SK-N-SH (cell line): ENCODE measurements at regions not wholly inside any gene's neighbourhood (a gene's known extent, or its start where the extent isn't known, plus 50 kb on each side); places are given as distances from the start of the nearest gene placed in this dataset.

Experiments
- CTCF ChIA-PET: fragments of 300-600, 350-600 bp; formaldehyde crosslinking; extraction: SDS; loops from one replicate; lab custom pipeline; 2021; lab: Yijun Ruan, JAX
- POLR2A ChIA-PET: fragments of 350-600 bp; sonication (Branson Sonifier 250); formaldehyde crosslinking; extraction: SDS; loops from one replicate; lab custom pipeline; 2020; ENCODE audit warnings: antibody characterized with exemption, inconsistent platforms; lab: Yijun Ruan, JAX
- DNase-seq: peaks from one replicate; pipeline ENCODE4 v3.0.0; 2012
- H2AFZ ChIP-seq: fragments of 200-600 bp; sonication (generic); 2 replicates; pipeline ENCODE4 v1.8.1; 2016; ENCODE audit warnings: antibody characterized with exemption, mild to moderate bottlenecking, low read depth
- H3F3A ChIP-seq: fragments of 200-600 bp; sonication (generic); replicated peaks from 2 replicates; pipeline ENCODE3; 2016; ENCODE audit warnings: antibody characterized with exemption, mild to moderate bottlenecking; ENCODE audit not compliant: insufficient read depth
- H3K27ac ChIP-seq, 2 experiments: fragments of 200-500 bp in 1 of 2; fragments of 200-600 bp in 1 of 2; sonication (Bioruptor generic) in 1 of 2; sonication (generic), shearing (Covaris generic) in 1 of 2; 2 replicates each; pipeline versions ENCODE4 v1.5.1 to v1.6.1; 2014 to 2016; ENCODE audit warnings: low read depth in 2 of 2, inconsistent platforms in 1 of 2, low read length in 1 of 2, mild to moderate bottlenecking in 1 of 2, mixed read lengths in 1 of 2
- H3K27me3 ChIP-seq: fragments of 200-600 bp; sonication (generic), shearing (Covaris generic); 2 replicates; pipeline ENCODE4 v1.6.1; 2016; ENCODE audit warnings: mixed run types; ENCODE audit not compliant: insufficient read depth
- H3K36me3 ChIP-seq, 2 experiments: fragments of 200-500 bp in 1 of 2; fragments of 200-600 bp in 1 of 2; sonication (Bioruptor generic) in 1 of 2; sonication (generic) in 1 of 2; replicated peaks in 1 of 2; 2 replicates each; pipeline versions ENCODE3 to v1.5.1; 2014 to 2016; ENCODE audit warnings: low read length in 1 of 2, mild to moderate bottlenecking in 1 of 2; ENCODE audit not compliant: insufficient read depth in 2 of 2, control insufficient read depth in 1 of 2
- H3K4me1 ChIP-seq, 2 experiments: fragments of 200-500 bp in 1 of 2; fragments of 200-600 bp in 1 of 2; sonication (Bioruptor generic) in 1 of 2; sonication (generic), shearing (Covaris generic) in 1 of 2; 2 replicates each; pipeline versions ENCODE4 v1.5.1 to v1.6.1; 2014 to 2016; ENCODE audit warnings: low read depth in 1 of 2, low read length in 1 of 2, mixed run types in 1 of 2; ENCODE audit not compliant: insufficient read depth in 2 of 2, control insufficient read depth in 1 of 2
- H3K4me2 ChIP-seq: fragments of 200-600 bp; sonication (generic), shearing (Covaris generic); 2 replicates; pipeline ENCODE4 v1.6.1; 2017; ENCODE audit warnings: mixed run types
- H3K4me3 ChIP-seq, 2 experiments: fragments of 200-500 bp in 1 of 2; fragments of 200-600 bp in 1 of 2; sonication (Bioruptor generic) in 1 of 2; sonication (generic), shearing (Covaris generic) in 1 of 2; 2 replicates each; pipeline versions ENCODE4 v1.5.1 to v1.8.1; 2014 to 2016; ENCODE audit warnings: low read depth in 2 of 2, inconsistent platforms in 1 of 2, low read length in 1 of 2, mild to moderate bottlenecking in 1 of 2, mixed read lengths in 1 of 2, moderate library complexity in 1 of 2
- H3K79me2 ChIP-seq: fragments of 200-600 bp; sonication (generic); 2 replicates; pipeline ENCODE4 v1.8.1; 2017; ENCODE audit warnings: mild to moderate bottlenecking; ENCODE audit not compliant: insufficient read depth
- H3K9ac ChIP-seq: fragments of 200-600 bp; sonication (generic); 2 replicates; pipeline ENCODE4 v1.6.1; 2017; ENCODE audit warnings: mixed run types
- H3K9me2 ChIP-seq: fragments of 200-600 bp; sonication (generic); 2 replicates; pipeline ENCODE4 v1.6.1; 2017; ENCODE audit warnings: mixed run types
- H3K9me3 ChIP-seq: fragments of 200-600 bp; sonication (generic); 2 replicates; pipeline ENCODE4 v1.6.1; 2017; ENCODE audit warnings: mixed run types, mild to moderate bottlenecking, moderate library complexity
- H4K20me1 ChIP-seq: fragments of 200-600 bp; sonication (generic); 2 replicates; pipeline ENCODE4 v1.6.1; 2017; ENCODE audit warnings: mild to moderate bottlenecking, mixed run types; ENCODE audit not compliant: insufficient read depth
- CHD2 ChIP-seq: fragments of 150-350 bp; IDR thresholded peaks from 2 replicates; pipeline ENCODE4 v1.6.1; 2018; ENCODE audit warnings: low read length; ENCODE audit not compliant: partially characterized antibody
- CTCF ChIP-seq: fragments of 200-600 bp; sonication (generic); IDR thresholded peaks from 2 replicates; pipeline ENCODE4 v1.6.1; 2017; ENCODE audit warnings: antibody characterized with exemption, mild to moderate bottlenecking, moderate library complexity
- NRF1 ChIP-seq: IDR thresholded peaks from 2 replicates; pipeline ENCODE4 v1.6.1; 2012; ENCODE audit warnings: low read depth, mild to moderate bottlenecking, low read length
- YY1 ChIP-seq: IDR thresholded peaks from 2 replicates; pipeline ENCODE4 v1.4.0; 2012; ENCODE audit warnings: low read depth, mild to moderate bottlenecking
- WGBS: methylation state at CpG from one replicate; pipeline ENCODE4 v1.1.6; 2017; ENCODE audit warnings: low lambda C conversion rate; 5-methylcytosine and 5-hydroxymethylcytosine counted together
- TF ChIP-seq, protein P1 (sequence below): IDR thresholded peaks from 2 replicates; pipeline ENCODE4; 2012
- TF ChIP-seq, protein P2 (sequence below): IDR thresholded peaks from 2 replicates; pipeline ENCODE4 v1.6.1; 2012; ENCODE audit warnings: mild to moderate bottlenecking, low read depth, low read length, moderate library complexity

DNA sequence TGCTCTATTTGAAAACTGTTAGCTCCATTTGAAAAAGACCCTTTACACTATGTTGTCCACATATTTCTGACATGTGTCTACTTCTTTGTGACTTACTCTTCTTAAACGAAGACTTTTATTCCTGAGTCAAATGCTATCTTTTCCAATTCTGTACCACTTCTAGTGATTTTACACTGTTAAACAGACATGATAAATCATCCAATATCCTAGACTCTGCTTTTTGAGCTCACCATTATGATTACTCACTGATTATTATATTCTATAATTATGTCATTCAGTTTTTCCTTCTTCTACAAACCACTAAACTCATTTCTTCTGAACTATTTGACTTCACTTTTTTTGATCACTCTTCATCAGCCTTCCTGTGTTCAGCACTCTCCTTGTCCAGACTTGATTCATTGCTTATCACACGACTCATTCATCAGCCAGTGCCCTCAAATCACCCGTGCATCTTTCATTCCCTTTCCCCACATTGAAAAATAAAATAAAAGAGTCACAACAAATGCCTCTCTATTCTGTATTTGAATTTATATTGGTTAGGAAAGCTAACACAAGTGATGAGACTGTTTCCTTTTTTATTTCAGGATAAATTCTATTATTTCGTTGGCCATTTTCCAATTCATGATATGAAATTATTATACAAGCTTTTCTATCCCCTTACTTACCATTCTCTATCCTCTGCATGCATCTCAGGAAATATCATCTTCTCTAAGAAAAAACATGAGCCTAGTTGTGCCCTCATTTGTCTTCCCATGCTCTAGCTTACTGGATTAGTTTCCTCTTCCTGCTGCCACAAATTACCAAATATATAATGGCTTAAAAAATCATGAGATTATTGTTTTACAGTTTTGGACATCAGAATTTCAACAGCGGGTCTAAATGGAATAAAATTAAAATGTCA is 1482.1 kb upstream of the MIR17HG start:
- no peak overlapping the region for H3K9ac ChIP-seq
- no peaks in the 10 kb centered on the region for H3K27me3 ChIP-seq
- no peak overlapping the region for H3K4me2 ChIP-seq
- H3K9me2 ChIP-seq, result no peaks in the 10 kb centered on the region
- CTCF ChIA-PET, result no interaction called here
- H3K27ac ChIP-seq, result no peak overlapping the region
- no peaks in the 10 kb centered on the region for H3K79me2 ChIP-seq
- 48% methylated on average over 5 of the region's 5 CpGs for WGBS
- no peak for DNase-seq
- H3F3A ChIP-seq, result no peaks in the 10 kb centered on the region
- H2AFZ ChIP-seq, result no peak overlapping the region
- no peak overlapping the region for H3K4me3 ChIP-seq
- H3K9me3 ChIP-seq, result no peaks in the 10 kb centered on the region
- H3K4me1 ChIP-seq, result no peaks in the 10 kb centered on the region
- no peaks in the 10 kb centered on the region for H3K36me3 ChIP-seq
- no peaks in the 10 kb centered on the region for H4K20me1 ChIP-seq
- TF ChIP-seq YY1, result no peak
- no peak for TF ChIP-seq CTCF
- POLR2A ChIA-PET, result no interaction called here

DNA sequence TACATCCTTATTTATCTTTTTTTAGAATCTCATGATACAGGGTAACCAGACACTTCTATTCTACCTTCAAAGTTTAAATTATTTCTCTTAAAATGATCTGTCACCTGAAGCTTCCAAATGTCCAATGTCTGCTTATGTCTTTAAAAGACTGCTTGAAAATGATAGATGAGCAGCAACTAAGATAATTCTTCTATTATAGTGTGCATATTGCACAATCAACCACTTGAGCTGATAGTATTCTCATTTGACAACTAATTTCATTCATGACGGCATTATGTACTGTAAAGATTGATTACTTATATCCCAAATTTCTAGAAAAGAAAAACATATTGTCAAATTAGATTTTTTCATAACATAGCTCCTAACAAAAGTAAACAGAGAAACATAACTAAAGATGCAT is 1478.2 kb upstream of the MIR17HG start:
- no peak overlapping the region for H3K4me2 ChIP-seq
- ChIA-PET CTCF (no interaction called here), POLR2A (no interaction called here)
- H3K36me3 ChIP-seq, result no peaks in the 10 kb centered on the region
- no peaks in the 10 kb centered on the region for H3K27me3 ChIP-seq
- no peak for TF ChIP-seq NRF1
- no peaks in the 10 kb centered on the region for H3K9me3 ChIP-seq
- no peak overlapping the region for H3K27ac ChIP-seq
- no peaks in the 10 kb centered on the region for H3K79me2 ChIP-seq
- H2AFZ ChIP-seq, result no peak overlapping the region
- H3F3A ChIP-seq, result no peaks in the 10 kb centered on the region
- H3K4me1 ChIP-seq, result peaks cover 0 to 2% of the 10 kb centered on the region in 2 experiments; a peak in 2 of 4 replicates
- H4K20me1 ChIP-seq, result no peaks in the 10 kb centered on the region
- DNase-seq, result no peak
- H3K9ac ChIP-seq, result no peak overlapping the region
- WGBS, result 70% methylated on average over 1 of the region's 1 CpG
- H3K4me3 ChIP-seq, result no peak overlapping the region
- H3K9me2 ChIP-seq, result no peaks in the 10 kb centered on the region

GRCh38 chr13:89878904-89879303 is 1468.6 kb upstream of the MIR17HG start:
- Histone ChIP-seq H3K27me3 (no peaks in the 10 kb centered on the region), H3K36me3 (no peaks in the 10 kb centered on the region), H3K4me1 (no peaks in the 10 kb centered on the region; a peak in 1 of 4 replicates)
- no peak for DNase-seq
- TF ChIP-seq, protein P1, sequence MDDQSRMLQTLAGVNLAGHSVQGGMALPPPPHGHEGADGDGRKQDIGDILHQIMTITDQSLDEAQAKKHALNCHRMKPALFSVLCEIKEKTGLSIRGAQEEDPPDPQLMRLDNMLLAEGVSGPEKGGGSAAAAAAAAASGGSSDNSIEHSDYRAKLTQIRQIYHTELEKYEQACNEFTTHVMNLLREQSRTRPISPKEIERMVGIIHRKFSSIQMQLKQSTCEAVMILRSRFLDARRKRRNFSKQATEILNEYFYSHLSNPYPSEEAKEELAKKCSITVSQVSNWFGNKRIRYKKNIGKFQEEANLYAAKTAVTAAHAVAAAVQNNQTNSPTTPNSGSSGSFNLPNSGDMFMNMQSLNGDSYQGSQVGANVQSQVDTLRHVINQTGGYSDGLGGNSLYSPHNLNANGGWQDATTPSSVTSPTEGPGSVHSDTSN, result no peak
- no peak for TF ChIP-seq CHD2
- TF ChIP-seq, protein P2, sequence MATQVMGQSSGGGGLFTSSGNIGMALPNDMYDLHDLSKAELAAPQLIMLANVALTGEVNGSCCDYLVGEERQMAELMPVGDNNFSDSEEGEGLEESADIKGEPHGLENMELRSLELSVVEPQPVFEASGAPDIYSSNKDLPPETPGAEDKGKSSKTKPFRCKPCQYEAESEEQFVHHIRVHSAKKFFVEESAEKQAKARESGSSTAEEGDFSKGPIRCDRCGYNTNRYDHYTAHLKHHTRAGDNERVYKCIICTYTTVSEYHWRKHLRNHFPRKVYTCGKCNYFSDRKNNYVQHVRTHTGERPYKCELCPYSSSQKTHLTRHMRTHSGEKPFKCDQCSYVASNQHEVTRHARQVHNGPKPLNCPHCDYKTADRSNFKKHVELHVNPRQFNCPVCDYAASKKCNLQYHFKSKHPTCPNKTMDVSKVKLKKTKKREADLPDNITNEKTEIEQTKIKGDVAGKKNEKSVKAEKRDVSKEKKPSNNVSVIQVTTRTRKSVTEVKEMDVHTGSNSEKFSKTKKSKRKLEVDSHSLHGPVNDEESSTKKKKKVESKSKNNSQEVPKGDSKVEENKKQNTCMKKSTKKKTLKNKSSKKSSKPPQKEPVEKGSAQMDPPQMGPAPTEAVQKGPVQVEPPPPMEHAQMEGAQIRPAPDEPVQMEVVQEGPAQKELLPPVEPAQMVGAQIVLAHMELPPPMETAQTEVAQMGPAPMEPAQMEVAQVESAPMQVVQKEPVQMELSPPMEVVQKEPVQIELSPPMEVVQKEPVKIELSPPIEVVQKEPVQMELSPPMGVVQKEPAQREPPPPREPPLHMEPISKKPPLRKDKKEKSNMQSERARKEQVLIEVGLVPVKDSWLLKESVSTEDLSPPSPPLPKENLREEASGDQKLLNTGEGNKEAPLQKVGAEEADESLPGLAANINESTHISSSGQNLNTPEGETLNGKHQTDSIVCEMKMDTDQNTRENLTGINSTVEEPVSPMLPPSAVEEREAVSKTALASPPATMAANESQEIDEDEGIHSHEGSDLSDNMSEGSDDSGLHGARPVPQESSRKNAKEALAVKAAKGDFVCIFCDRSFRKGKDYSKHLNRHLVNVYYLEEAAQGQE, result no peak
- TF ChIP-seq, all 33 proteins: peak for 0
- Histone ChIP-seq H3K9me3 (no peaks in the 10 kb centered on the region), H3K27ac (no peak overlapping the region), H3K4me2 (no peak overlapping the region), H4K20me1 (no peaks in the 10 kb centered on the region), H3K4me3 (no peak overlapping the region), H3K79me2 (no peaks in the 10 kb centered on the region), H2AFZ (no peak overlapping the region), H3K9ac (no peak overlapping the region), H3K9me2 (no peaks in the 10 kb centered on the region), H3F3A (no peaks in the 10 kb centered on the region)
- WGBS, result 17% methylated on average over 1 of the region's 1 CpG
- ChIA-PET CTCF (no interaction called here), POLR2A (no interaction called here)
